Gastroesophageal sphincter (tissue), 2 donors: ENCODE measurements at regions not wholly inside any gene's neighbourhood (a gene's known extent, or its start where the extent isn't known, plus 50 kb on each side); places are given as distances from the start of the nearest gene placed in this dataset.

Experiments
- EP300 ChIP-seq: sonication (generic); formaldehyde crosslinking; IDR thresholded peaks from one replicate; pipeline ENCODE4 v1.6.1; 2017; ENCODE audit warnings: antibody characterized with exemption, mild to moderate bottlenecking
- POLR2A ChIP-seq, 2 donors: fragments of 450-650 bp; IDR thresholded peaks; one replicate each; pipeline ENCODE4 v1.6.1; 2017; ENCODE audit warnings: antibody characterized with exemption in 2 of 2, mild to moderate bottlenecking in 2 of 2, moderate library complexity in 1 of 2
- POLR2AphosphoS5 ChIP-seq: sonication (generic); formaldehyde crosslinking; IDR thresholded peaks from one replicate; pipeline ENCODE4 v1.6.1; 2017; ENCODE audit warnings: antibody characterized with exemption

GRCh38 chr6:14715076-14715475, 530.8 kb upstream of the JARID2 start:
- TF ChIP-seq POLR2A (IDR thresholded peaks at IDR 0.05) (no peak), EP300 (no peak), POLR2AphosphoS5 (no peak)
